ENCODE measurements at regions not wholly inside any gene's neighbourhood (a gene's known extent, or its start where the extent isn't known, plus 50 kb on each side); places are given as distances from the start of the nearest gene placed in this dataset.

DNA sequence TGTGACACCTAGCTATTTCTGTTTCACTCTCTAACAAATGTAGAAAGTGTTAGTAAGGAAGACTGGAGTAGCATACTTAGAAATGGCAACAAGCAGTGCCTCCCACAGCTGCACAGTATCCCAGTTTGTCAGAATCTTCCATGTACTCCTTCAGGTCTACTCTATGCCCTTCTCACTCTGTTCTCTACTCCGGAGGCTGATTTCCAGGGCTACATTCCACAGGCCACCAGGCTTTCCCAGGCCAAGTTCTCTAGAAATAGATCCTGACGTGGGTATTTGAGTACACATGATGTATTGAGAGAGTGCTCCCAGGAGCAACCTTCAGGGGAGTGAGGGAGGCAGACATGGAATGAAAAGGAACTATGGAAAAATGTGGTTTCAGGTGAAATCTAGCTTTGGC lies 177.3 kb upstream of the GK2 start:
- no peak for TF ChIP-seq EZH2 (IDR thresholded peaks at IDR 0.05; ENCODE audit: insufficient read depth, poor library complexity, severe bottlenecking)
- TF ChIP-seq EZH2phosphoT487 (IDR thresholded peaks at IDR 0.05; ENCODE audit: insufficient read depth, low read depth): no peak
